ENCODE measurements at regions not wholly inside any gene's neighbourhood (a gene's known extent, or its start where the extent isn't known, plus 50 kb on each side); places are given as distances from the start of the nearest gene placed in this dataset.

- intact Hi-C loops (cut with micrococcal nuclease) = no loop called here
- Mint-ChIP-seq H3K4me3 (ENCODE audit: low read depth) (no peak overlapping the region), H3K27ac (no peak overlapping the region), H3K36me3 (ENCODE audit: low read depth) (no peaks in the 10 kb centered on the region), H3K4me1 (ENCODE audit: low read depth) (no peaks in the 10 kb centered on the region), H3K9me3 (peaks cover 14% of the 10 kb centered on the region), H3K27me3 (ENCODE audit: low read depth) (no peaks in the 10 kb centered on the region)
- no peak for DNase-seq (ENCODE audit: low spot score)
Measured at GRCh38 chr6:165052561-165053480, 256.6 kb downstream of the C6orf118 start.

- no peak for DNase-seq (ENCODE audit: low spot score)
- no peak overlapping the region for H3K4me3 Mint-ChIP-seq (ENCODE audit: low read depth)
- peaks cover 18% of the 10 kb centered on the region for H3K9me3 Mint-ChIP-seq
- no peaks in the 10 kb centered on the region for H3K36me3 Mint-ChIP-seq (ENCODE audit: low read depth)
- no peaks in the 10 kb centered on the region for H3K27me3 Mint-ChIP-seq (ENCODE audit: low read depth)
- intact Hi-C loops (cut with micrococcal nuclease) = no loop called here
- no peak overlapping the region for H3K27ac Mint-ChIP-seq
- H3K4me1 Mint-ChIP-seq (ENCODE audit: low read depth) = no peaks in the 10 kb centered on the region
Measured at GRCh38 chr6:165049362-165049761, 260.0 kb downstream of the C6orf118 start.

DNA sequence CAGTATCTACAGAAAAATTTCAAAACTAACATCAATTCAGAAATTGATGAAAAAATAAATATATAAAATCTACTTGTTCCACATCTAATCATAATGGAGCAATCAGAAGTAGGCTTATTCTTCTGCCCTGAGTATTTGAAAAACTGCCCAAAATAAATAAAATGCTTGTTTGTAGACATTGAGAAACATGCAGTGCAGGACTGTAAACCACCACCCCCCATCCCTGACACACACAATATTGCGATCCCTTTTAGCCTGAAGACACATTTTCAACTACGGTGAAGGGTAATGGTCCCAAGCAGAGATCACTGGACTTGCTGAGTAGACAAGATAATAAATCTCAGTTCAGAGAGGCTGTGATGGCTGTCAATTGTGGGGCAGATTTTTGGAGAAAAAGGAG is 261.5 kb downstream of the C6orf118 start:
- Mint-ChIP-seq H3K27ac (no peak overlapping the region), H3K4me3 (ENCODE audit: low read depth) (no peak overlapping the region), H3K4me1 (ENCODE audit: low read depth) (no peaks in the 10 kb centered on the region), H3K27me3 (ENCODE audit: low read depth) (no peaks in the 10 kb centered on the region), H3K9me3 (peaks cover 23% of the 10 kb centered on the region), H3K36me3 (ENCODE audit: low read depth) (no peaks in the 10 kb centered on the region)
- intact Hi-C loops (cut with micrococcal nuclease) = no loop called here
- no peak for DNase-seq (ENCODE audit: low spot score)

GRCh38 chr6:165045631-165046030 is 263.8 kb downstream of the C6orf118 start:
- intact Hi-C loops (cut with micrococcal nuclease) = no loop called here

GRCh38 chr6:165042912-165043311 is 266.5 kb downstream of the C6orf118 start:
- no peaks in the 10 kb centered on the region for H3K36me3 Mint-ChIP-seq (ENCODE audit: low read depth)
- H3K4me1 Mint-ChIP-seq (ENCODE audit: low read depth) = no peaks in the 10 kb centered on the region
- H3K27me3 Mint-ChIP-seq (ENCODE audit: low read depth) = no peaks in the 10 kb centered on the region
- no peak overlapping the region for H3K27ac Mint-ChIP-seq
- no peak overlapping the region for H3K4me3 Mint-ChIP-seq (ENCODE audit: low read depth)
- no peak for DNase-seq (ENCODE audit: low spot score)
- peaks cover 29% of the 10 kb centered on the region for H3K9me3 Mint-ChIP-seq
- intact Hi-C loops (cut with micrococcal nuclease) = no loop called here

More at GRCh38 chr6:165045631-165046030, 263.8 kb downstream of the C6orf118 start:
- DNase-seq (ENCODE audit: low spot score) = no peak
- H3K4me3 Mint-ChIP-seq (ENCODE audit: low read depth) = no peak overlapping the region
- H3K9me3 Mint-ChIP-seq = peaks cover 30% of the 10 kb centered on the region
- no peaks in the 10 kb centered on the region for H3K36me3 Mint-ChIP-seq (ENCODE audit: low read depth)
- H3K4me1 Mint-ChIP-seq (ENCODE audit: low read depth) = no peaks in the 10 kb centered on the region
- H3K27ac Mint-ChIP-seq = no peak overlapping the region
- no peaks in the 10 kb centered on the region for H3K27me3 Mint-ChIP-seq (ENCODE audit: low read depth)

- Mint-ChIP-seq H3K4me3 (ENCODE audit: low read depth) (no peak overlapping the region), H3K36me3 (ENCODE audit: low read depth) (no peaks in the 10 kb centered on the region), H3K4me1 (ENCODE audit: low read depth) (no peaks in the 10 kb centered on the region), H3K9me3 (peaks cover 24% of the 10 kb centered on the region), H3K27ac (no peak overlapping the region), H3K27me3 (ENCODE audit: low read depth) (no peaks in the 10 kb centered on the region)
- DNase-seq (ENCODE audit: low spot score) = no peak
- intact Hi-C loops (cut with micrococcal nuclease) = no loop called here
Measured at GRCh38 chr6:165040440-165040839, 269.0 kb downstream of the C6orf118 start.

GRCh38 chr6:165034271-165034741 is 275.1 kb downstream of the C6orf118 start:
- no peaks in the 10 kb centered on the region for H3K27me3 Mint-ChIP-seq (ENCODE audit: low read depth)
- DNase-seq (ENCODE audit: low spot score) = no peak
- peaks cover 13% of the 10 kb centered on the region for H3K9me3 Mint-ChIP-seq
- no peaks in the 10 kb centered on the region for H3K4me1 Mint-ChIP-seq (ENCODE audit: low read depth)
- no peaks in the 10 kb centered on the region for H3K36me3 Mint-ChIP-seq (ENCODE audit: low read depth)
- no peak overlapping the region for H3K4me3 Mint-ChIP-seq (ENCODE audit: low read depth)
- no peak overlapping the region for H3K27ac Mint-ChIP-seq
- intact Hi-C loops (cut with micrococcal nuclease) = no loop called here

- no peak overlapping the region for H3K27ac Mint-ChIP-seq
- H3K36me3 Mint-ChIP-seq (ENCODE audit: low read depth) = no peaks in the 10 kb centered on the region
- no peaks in the 10 kb centered on the region for H3K27me3 Mint-ChIP-seq (ENCODE audit: low read depth)
- no peaks in the 10 kb centered on the region for H3K4me1 Mint-ChIP-seq (ENCODE audit: low read depth)
- H3K4me3 Mint-ChIP-seq (ENCODE audit: low read depth) = no peak overlapping the region
- intact Hi-C loops (cut with micrococcal nuclease) = no loop called here
- DNase-seq (ENCODE audit: low spot score) = no peak
- H3K9me3 Mint-ChIP-seq = peaks cover 17% of the 10 kb centered on the region
Measured at GRCh38 chr6:165031502-165031901, 277.9 kb downstream of the C6orf118 start.

- intact Hi-C loops (cut with micrococcal nuclease) = no loop called here
- H3K36me3 Mint-ChIP-seq (ENCODE audit: low read depth) = no peaks in the 10 kb centered on the region
- no peaks in the 10 kb centered on the region for H3K27me3 Mint-ChIP-seq (ENCODE audit: low read depth)
- no peak overlapping the region for H3K4me3 Mint-ChIP-seq (ENCODE audit: low read depth)
- no peak for DNase-seq (ENCODE audit: low spot score)
- no peaks in the 10 kb centered on the region for H3K4me1 Mint-ChIP-seq (ENCODE audit: low read depth)
- no peak overlapping the region for H3K27ac Mint-ChIP-seq
- H3K9me3 Mint-ChIP-seq = peaks cover 20% of the 10 kb centered on the region
Measured at GRCh38 chr6:165025040-165025439, 284.4 kb downstream of the C6orf118 start.

DNA sequence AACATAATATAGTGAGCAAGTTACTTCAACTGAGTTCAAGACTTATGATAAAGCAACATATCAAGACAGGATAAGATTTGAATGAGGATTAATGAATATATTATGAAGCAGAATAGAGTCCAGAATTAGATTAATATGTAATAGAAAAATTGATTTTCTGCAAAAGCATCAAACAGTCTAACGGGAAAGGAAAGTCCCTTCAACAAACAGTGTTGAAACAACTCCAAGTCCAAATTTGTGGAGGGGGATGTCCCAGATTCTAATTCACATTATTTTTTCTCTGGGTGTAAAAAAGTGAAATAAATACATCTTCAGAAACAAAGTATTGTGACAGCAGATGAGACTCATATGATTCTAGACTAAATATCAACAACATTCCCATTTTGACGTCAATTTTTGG is 289.7 kb downstream of the C6orf118 start:
- Mint-ChIP-seq H3K9me3 (peaks cover 21% of the 10 kb centered on the region), H3K27ac (no peak overlapping the region), H3K27me3 (ENCODE audit: low read depth) (no peaks in the 10 kb centered on the region), H3K4me3 (ENCODE audit: low read depth) (no peak overlapping the region), H3K36me3 (ENCODE audit: low read depth) (no peaks in the 10 kb centered on the region), H3K4me1 (ENCODE audit: low read depth) (no peaks in the 10 kb centered on the region)
- intact Hi-C loops (cut with micrococcal nuclease) = no loop called here
- no peak for DNase-seq (ENCODE audit: low spot score)

DNA sequence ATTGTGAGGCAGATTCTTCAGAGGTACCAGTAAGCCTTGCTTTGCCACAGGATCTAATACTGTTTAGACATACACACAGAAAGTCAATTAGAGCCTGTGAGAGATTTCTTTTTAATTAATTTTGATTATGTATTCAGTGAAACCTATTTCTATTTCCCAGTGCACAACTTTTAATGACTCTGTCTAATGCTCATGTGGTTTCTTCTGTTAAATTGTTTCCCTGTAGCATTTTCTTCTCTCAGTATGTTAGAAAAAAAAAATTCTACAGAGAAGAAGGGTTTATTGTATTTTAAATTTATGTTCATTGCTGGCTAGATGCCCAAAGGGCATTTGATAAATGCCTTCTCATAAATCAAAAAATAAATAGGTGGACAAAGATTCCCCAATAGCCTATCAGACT is 293.7 kb downstream of the C6orf118 start:
- H3K9me3 Mint-ChIP-seq = peaks cover 16% of the 10 kb centered on the region
- H3K36me3 Mint-ChIP-seq (ENCODE audit: low read depth) = no peaks in the 10 kb centered on the region
- no peak overlapping the region for H3K27ac Mint-ChIP-seq
- no peak overlapping the region for H3K4me3 Mint-ChIP-seq (ENCODE audit: low read depth)
- H3K27me3 Mint-ChIP-seq (ENCODE audit: low read depth) = no peaks in the 10 kb centered on the region
- no peak for DNase-seq (ENCODE audit: low spot score)
- intact Hi-C loops (cut with micrococcal nuclease) = no loop called here
- no peaks in the 10 kb centered on the region for H3K4me1 Mint-ChIP-seq (ENCODE audit: low read depth)

GRCh38 chr6:165013701-165014100 is 295.7 kb downstream of the C6orf118 start:
- Mint-ChIP-seq H3K36me3 (ENCODE audit: low read depth) (no peaks in the 10 kb centered on the region), H3K27ac (no peak overlapping the region), H3K4me3 (ENCODE audit: low read depth) (no peak overlapping the region), H3K9me3 (peaks cover 16% of the 10 kb centered on the region), H3K27me3 (ENCODE audit: low read depth) (no peaks in the 10 kb centered on the region), H3K4me1 (ENCODE audit: low read depth) (no peaks in the 10 kb centered on the region)
- no peak for DNase-seq (ENCODE audit: low spot score)
- intact Hi-C loops (cut with micrococcal nuclease) = no loop called here

DNA sequence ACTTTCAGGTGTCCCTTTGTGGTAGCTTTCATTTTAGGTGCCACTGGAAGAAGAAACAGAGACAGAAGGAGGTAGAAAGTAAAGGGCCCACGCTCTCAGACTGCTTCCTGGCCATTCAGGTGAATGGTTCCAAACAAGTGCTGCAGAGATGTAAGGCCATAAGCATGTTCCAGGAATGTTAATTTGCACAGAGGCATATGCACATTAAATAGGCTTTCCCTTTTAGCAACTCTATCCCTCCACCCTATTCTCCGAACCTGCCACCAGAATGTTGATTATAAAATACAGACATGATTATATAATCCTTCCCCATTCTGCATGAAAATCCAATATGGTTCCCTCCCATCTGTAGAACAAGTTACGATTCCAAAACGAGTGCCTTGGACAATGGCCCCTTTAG is 297.2 kb downstream of the C6orf118 start:
- no peaks in the 10 kb centered on the region for H3K4me1 Mint-ChIP-seq (ENCODE audit: low read depth)
- peaks cover 15% of the 10 kb centered on the region for H3K9me3 Mint-ChIP-seq
- intact Hi-C loops (cut with micrococcal nuclease) = no loop called here
- no peaks in the 10 kb centered on the region for H3K27me3 Mint-ChIP-seq (ENCODE audit: low read depth)
- H3K36me3 Mint-ChIP-seq (ENCODE audit: low read depth) = no peaks in the 10 kb centered on the region
- no peak overlapping the region for H3K4me3 Mint-ChIP-seq (ENCODE audit: low read depth)
- DNase-seq (ENCODE audit: low spot score) = no peak
- no peak overlapping the region for H3K27ac Mint-ChIP-seq
